GM12878 (cell line): ENCODE measurements at regions not wholly inside any gene's neighbourhood (a gene's known extent, or its start where the extent isn't known, plus 50 kb on each side); places are given as distances from the start of the nearest gene placed in this dataset.

Experiments used
- ATAC-seq: fragments of 200-7000 bp; cut with Tn5 transposase; 3 replicates; pipeline ENCODE4 v1.9.1; 2020; ENCODE audit warnings: mild to moderate bottlenecking, moderate library complexity
- BruUV-seq: library from RNA; stranded (reverse); fragments of 400-500 nt; replicated peaks from 2 replicates; lab custom pipeline; 2021; lab: Mats Ljungman, UMichigan
- CTCF ChIA-PET: fragments of 300-600 bp; sonication (Branson Sonifier 250); formaldehyde crosslinking; extraction: SDS; loops from one replicate; lab custom pipeline; 2021; ENCODE audit warnings: inconsistent platforms; lab: Yijun Ruan, JAX
- POLR2A ChIA-PET: fragments of 350-600 bp; formaldehyde crosslinking; extraction: SDS; loops from one replicate; lab custom pipeline; 2021; ENCODE audit warnings: inconsistent platforms; lab: Charles Lee
- RAD21 ChIA-PET: fragments of 300-600 bp; sonication (Branson Sonifier 250); formaldehyde crosslinking; loops from one replicate; lab custom pipeline; 2023; ENCODE audit warnings: antibody characterized with exemption; ENCODE audit not compliant: unreplicated experiment; lab: Charles Lee
- SMC1A ChIA-PET: fragments of 300-600 bp; sonication (Branson Sonifier 250); formaldehyde crosslinking; loops from one replicate; lab custom pipeline; 2023; ENCODE audit not compliant: unreplicated experiment, uncharacterized antibody; lab: Charles Lee
- DNase-seq: peaks from one replicate; pipeline ENCODE4 v3.0.0-alpha.2; 2011; ENCODE audit warnings: low read depth, low spot score
- FAIRE-seq: peaks from 3 replicates; lab custom pipeline; 2011; peaks lifted over from hg19 to GRCh38; lab: Jason Lieb, UNC
- H2AFZ ChIP-seq: 2 replicates; pipeline ENCODE4 v1.6.0; 2011; ENCODE audit warnings: low read depth, low read length, control low read depth; ENCODE audit not compliant: control insufficient read depth
- H3K27ac ChIP-seq: 2 replicates; pipeline ENCODE4 v1.5.1; 2011; ENCODE audit warnings: control low read depth; ENCODE audit not compliant: control insufficient read depth, insufficient read depth
- H3K27me3 ChIP-seq, 2 experiments: replicated peaks in 1 of 2; 2 replicates each; pipeline versions ENCODE4 v1.6.0 to v1.6.1; 2011; ENCODE audit warnings: low read length in 1 of 2; ENCODE audit not compliant: control insufficient read depth in 2 of 2, insufficient read depth in 2 of 2
- H3K36me3 ChIP-seq, 2 experiments: 2 replicates each; pipeline ENCODE4 v1.5.1; 2011; ENCODE audit warnings: low read length in 1 of 2; ENCODE audit not compliant: control insufficient read depth in 2 of 2, insufficient read depth in 2 of 2
- H3K4me1 ChIP-seq: 2 replicates; pipeline ENCODE4 v1.6.1; 2011; ENCODE audit warnings: mild to moderate bottlenecking, low read length, moderate library complexity, mixed read lengths; ENCODE audit not compliant: control insufficient read depth, insufficient read depth
- H3K4me2 ChIP-seq: 2 replicates; pipeline ENCODE4 v1.6.0; 2011; ENCODE audit warnings: control low read depth; ENCODE audit not compliant: control insufficient read depth, insufficient read depth
- H3K4me3 ChIP-seq: fragments of 200-600 bp; sonication (generic); 2 replicates; pipeline ENCODE4 v1.5.1; 2016
- H3K79me2 ChIP-seq: 2 replicates; pipeline ENCODE4 v1.6.0; 2011; ENCODE audit warnings: low read length; ENCODE audit not compliant: control insufficient read depth, insufficient read depth
- H3K9ac ChIP-seq: 2 replicates; pipeline ENCODE4 v1.8.0; 2011; ENCODE audit warnings: low read length, control low read depth, mixed read lengths; ENCODE audit not compliant: control insufficient read depth, insufficient read depth
- H3K9me3 ChIP-seq: replicated peaks from 3 replicates; pipeline ENCODE4 v1.5.1; 2011; ENCODE audit warnings: mild to moderate bottlenecking, low read length; ENCODE audit not compliant: control insufficient read depth, insufficient read depth
- H4K20me1 ChIP-seq: 2 replicates; pipeline ENCODE4 v1.6.0; 2011; ENCODE audit not compliant: control insufficient read depth, insufficient read depth
- BACH1 ChIP-seq: fragments of 450-650 bp; IDR thresholded peaks from 2 replicates; pipeline ENCODE4 v1.6.1; 2017; ENCODE audit warnings: mild to moderate bottlenecking, borderline replicate concordance
- EGR1 ChIP-seq, 2 experiments: IDR thresholded peaks; 1 replicate in 1 of 2; 2 replicates in 1 of 2; pipeline ENCODE4 v1.6.1; 2011 to 2012; ENCODE audit warnings: low read depth in 2 of 2, low read length in 2 of 2, borderline replicate concordance in 1 of 2, mild to moderate bottlenecking in 1 of 2, moderate library complexity in 1 of 2
- ETV6 ChIP-seq, 2 experiments: fragments of 450-650 bp in 1 of 2; IDR thresholded peaks in 1 of 2; conservative IDR thresholded peaks in 1 of 2; 2 replicates each; pipeline ENCODE4 v1.6.1; 2014; ENCODE audit warnings: antibody characterized with exemption in 1 of 2, borderline replicate concordance in 1 of 2, low read depth in 1 of 2, mild to moderate bottlenecking in 1 of 2, moderate library complexity in 1 of 2
- NFXL1 ChIP-seq: fragments of 450-650 bp; IDR thresholded peaks from 2 replicates; pipeline ENCODE4 v1.6.1; 2017; ENCODE audit warnings: antibody characterized with exemption, mild to moderate bottlenecking, borderline replicate concordance
- NR2C2 ChIP-seq: IDR thresholded peaks from 2 replicates; pipeline ENCODE4 v1.6.1; 2011; ENCODE audit warnings: borderline replicate concordance, low read depth; ENCODE audit not compliant: control insufficient read depth, insufficient read length
- PKNOX1 ChIP-seq: fragments of 450-650 bp; IDR thresholded peaks from 2 replicates; pipeline ENCODE4 v1.6.1; 2016; ENCODE audit warnings: mild to moderate bottlenecking
- RFX5 ChIP-seq: IDR thresholded peaks from 2 replicates; pipeline ENCODE4 v1.6.1; 2011; ENCODE audit warnings: low read depth, low read length, improper control_type of control experiment
- ZZZ3 ChIP-seq: IDR thresholded peaks from 2 replicates; pipeline ENCODE4 v1.6.1; 2011; ENCODE audit warnings: low read depth; ENCODE audit not compliant: control insufficient read depth, insufficient read length
- WGBS: methylation state at CpG from one replicate; pipeline ENCODE4 v1.1.6; 2016; ENCODE audit warnings: low lambda C conversion rate; ENCODE audit not compliant: insufficient replicate concordance, insufficient coverage; ENCODE audit errors: missing lambda C conversion rate; 5-methylcytosine and 5-hydroxymethylcytosine counted together
- in situ Hi-C: fragments of 300-500 bp; cut with MboI; formaldehyde crosslinking; loops from 9 replicates; pipeline ENCODE4 v1.14.3; 2018; ENCODE audit warnings: mixed read lengths
- intact Hi-C: fragments of 100-400 bp; cut with micrococcal nuclease; formaldehyde crosslinking; loops from one replicate; pipeline ENCODE4 v1.14.2; 2022; ENCODE audit not compliant: unreplicated experiment
- TF ChIP-seq, protein P1 (sequence below): fragments of 450-650 bp; IDR thresholded peaks from 2 replicates; pipeline ENCODE4 v1.6.1; 2017; ENCODE audit warnings: mild to moderate bottlenecking, moderate library complexity
- TF ChIP-seq, protein P2 (sequence below): fragments of 450-650 bp; IDR thresholded peaks from 2 replicates; pipeline ENCODE4 v1.6.1; 2018; ENCODE audit warnings: borderline replicate concordance, mild to moderate bottlenecking; ENCODE audit not compliant: partially characterized antibody

GRCh38 chrX:45762699-45763647 is 562.3 kb upstream of the DIPK2B start:
- Histone ChIP-seq H3K4me1 (peaks cover 19% of the 10 kb centered on the region), H2AFZ (no peak overlapping the region), H3K27ac (no peak overlapping the region; the same call in 1 of the 2 replicates), H3K36me3 (no peaks in the 10 kb centered on the region; a peak in 1 of 4 replicates), H3K27me3 (no peaks in the 10 kb centered on the region), H3K9ac (no peak overlapping the region), H3K79me2 (no peaks in the 10 kb centered on the region), H4K20me1 (no peaks in the 10 kb centered on the region), H3K4me3 (no peak overlapping the region), H3K9me3 (no peaks in the 10 kb centered on the region), H3K4me2 (peak overlapping the region; percentile 46; the same call in 1 of the 2 replicates)
- ChIA-PET RAD21 (no interaction called here), POLR2A (no interaction called here), SMC1A (interaction anchor here (1.0 to 1.1 kb wide), 2 partner anchors 9 to 815 kb away, joined by 3 to 6 read pairs; no protein-coding TSS in a partner anchor), CTCF (no interaction called here)
- BruUV-seq = no TSS peak
- DNase-seq = peak; percentile 45
- peak; percentile 88 for FAIRE-seq
- 28% methylated on average over 6 of the region's 6 CpGs for WGBS
- in situ Hi-C loops = loop anchor here (25.0 kb wide), 1 partner anchor 876 kb away; no protein-coding TSS in a partner anchor
- ATAC-seq = peak; percentile 44
- intact Hi-C loops = no loop called here
- TF ChIP-seq ZZZ3 (no peak), ETV6 (conservative IDR thresholded peaks at IDR 0.05 in 1 of 2, IDR thresholded peaks at IDR 0.05 in 1 of 2; ENCODE audit: borderline replicate concordance in 1 of 2, low read depth in 1 of 2) (peak in 1 of 2 experiments; percentile 90; a peak in 2 of 4 replicates), BACH1 (peak; percentile 37; the same call in 1 of the 2 replicates), NFXL1 (no peak), EGR1 (IDR thresholded peaks at IDR 0.05; ENCODE audit: borderline replicate concordance in 1 of 2, low read depth in 2 of 2, low read length in 2 of 2) (no peak), PKNOX1 (peak; percentile 45; the same call in 1 of the 2 replicates), RFX5 (no peak), NR2C2 (no peak)
- TF ChIP-seq, protein P1, sequence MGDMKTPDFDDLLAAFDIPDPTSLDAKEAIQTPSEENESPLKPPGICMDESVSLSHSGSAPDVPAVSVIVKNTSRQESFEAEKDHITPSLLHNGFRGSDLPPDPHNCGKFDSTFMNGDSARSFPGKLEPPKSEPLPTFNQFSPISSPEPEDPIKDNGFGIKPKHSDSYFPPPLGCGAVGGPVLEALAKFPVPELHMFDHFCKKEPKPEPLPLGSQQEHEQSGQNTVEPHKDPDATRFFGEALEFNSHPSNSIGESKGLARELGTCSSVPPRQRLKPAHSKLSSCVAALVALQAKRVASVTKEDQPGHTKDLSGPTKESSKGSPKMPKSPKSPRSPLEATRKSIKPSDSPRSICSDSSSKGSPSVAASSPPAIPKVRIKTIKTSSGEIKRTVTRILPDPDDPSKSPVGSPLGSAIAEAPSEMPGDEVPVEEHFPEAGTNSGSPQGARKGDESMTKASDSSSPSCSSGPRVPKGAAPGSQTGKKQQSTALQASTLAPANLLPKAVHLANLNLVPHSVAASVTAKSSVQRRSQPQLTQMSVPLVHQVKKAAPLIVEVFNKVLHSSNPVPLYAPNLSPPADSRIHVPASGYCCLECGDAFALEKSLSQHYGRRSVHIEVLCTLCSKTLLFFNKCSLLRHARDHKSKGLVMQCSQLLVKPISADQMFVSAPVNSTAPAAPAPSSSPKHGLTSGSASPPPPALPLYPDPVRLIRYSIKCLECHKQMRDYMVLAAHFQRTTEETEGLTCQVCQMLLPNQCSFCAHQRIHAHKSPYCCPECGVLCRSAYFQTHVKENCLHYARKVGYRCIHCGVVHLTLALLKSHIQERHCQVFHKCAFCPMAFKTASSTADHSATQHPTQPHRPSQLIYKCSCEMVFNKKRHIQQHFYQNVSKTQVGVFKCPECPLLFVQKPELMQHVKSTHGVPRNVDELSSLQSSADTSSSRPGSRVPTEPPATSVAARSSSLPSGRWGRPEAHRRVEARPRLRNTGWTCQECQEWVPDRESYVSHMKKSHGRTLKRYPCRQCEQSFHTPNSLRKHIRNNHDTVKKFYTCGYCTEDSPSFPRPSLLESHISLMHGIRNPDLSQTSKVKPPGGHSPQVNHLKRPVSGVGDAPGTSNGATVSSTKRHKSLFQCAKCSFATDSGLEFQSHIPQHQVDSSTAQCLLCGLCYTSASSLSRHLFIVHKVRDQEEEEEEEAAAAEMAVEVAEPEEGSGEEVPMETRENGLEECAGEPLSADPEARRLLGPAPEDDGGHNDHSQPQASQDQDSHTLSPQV = no peak
- TF ChIP-seq, protein P2, sequence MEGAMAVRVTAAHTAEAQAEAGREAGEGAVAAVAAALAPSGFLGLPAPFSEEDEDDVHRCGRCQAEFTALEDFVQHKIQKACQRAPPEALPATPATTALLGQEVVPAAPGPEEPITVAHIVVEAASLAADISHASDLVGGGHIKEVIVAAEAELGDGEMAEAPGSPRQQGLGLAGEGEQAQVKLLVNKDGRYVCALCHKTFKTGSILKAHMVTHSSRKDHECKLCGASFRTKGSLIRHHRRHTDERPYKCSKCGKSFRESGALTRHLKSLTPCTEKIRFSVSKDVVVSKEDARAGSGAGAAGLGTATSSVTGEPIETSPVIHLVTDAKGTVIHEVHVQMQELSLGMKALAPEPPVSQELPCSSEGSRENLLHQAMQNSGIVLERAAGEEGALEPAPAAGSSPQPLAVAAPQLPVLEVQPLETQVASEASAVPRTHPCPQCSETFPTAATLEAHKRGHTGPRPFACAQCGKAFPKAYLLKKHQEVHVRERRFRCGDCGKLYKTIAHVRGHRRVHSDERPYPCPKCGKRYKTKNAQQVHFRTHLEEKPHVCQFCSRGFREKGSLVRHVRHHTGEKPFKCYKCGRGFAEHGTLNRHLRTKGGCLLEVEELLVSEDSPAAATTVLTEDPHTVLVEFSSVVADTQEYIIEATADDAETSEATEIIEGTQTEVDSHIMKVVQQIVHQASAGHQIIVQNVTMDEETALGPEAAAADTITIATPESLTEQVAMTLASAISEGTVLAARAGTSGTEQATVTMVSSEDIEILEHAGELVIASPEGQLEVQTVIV = no peak
